Fibroblast of lung (primary cell): ENCODE measurements at regions not wholly inside any gene's neighbourhood (a gene's known extent, or its start where the extent isn't known, plus 50 kb on each side); places are given as distances from the start of the nearest gene placed in this dataset.
"Not testable (repeated sequence)": the region's sequence is repeated elsewhere in the genome, so short reads cannot be mapped to it uniquely, and the experiment has no call there.

ENCODE experiments used
- CTCF ChIP-seq, 2 donors: IDR thresholded peaks in 1 of 2; conservative IDR thresholded peaks in 1 of 2; 1 replicate in 1 of 2; 2 replicates in 1 of 2; pipeline ENCODE4 v1.5.1; 2011 to 2012; ENCODE audit warnings: low read length in 2 of 2, control low read depth in 1 of 2, inconsistent platforms in 1 of 2, low read depth in 1 of 2, mild to moderate bottlenecking in 1 of 2
- EZH2 ChIP-seq: IDR thresholded peaks from 2 replicates; pipeline ENCODE4 v1.5.1; 2012; ENCODE audit warnings: low read length, control low read depth, mild to moderate bottlenecking; ENCODE audit errors: missing control alignments

GRCh38 chr7:39871610-39872009 is 78.4 kb upstream of the CDK13 start:
- not testable (repeated sequence) for TF ChIP-seq CTCF (conservative IDR thresholded peaks at IDR 0.05 in 1 of 2, IDR thresholded peaks at IDR 0.05 in 1 of 2; ENCODE audit: low read depth in 1 of 2, low read length in 2 of 2); EZH2
